22Rv1 (cell line): ENCODE measurements at regions not wholly inside any gene's neighbourhood (a gene's known extent, or its start where the extent isn't known, plus 50 kb on each side); places are given as distances from the start of the nearest gene placed in this dataset.

Experiments
- H3K27ac ChIP-seq: fragments of 450-650 bp; 2 replicates; pipeline ENCODE4 v1.5.1; 2017
- ZFX ChIP-seq: fragments of 450-650 bp; IDR thresholded peaks from 2 replicates; pipeline ENCODE4 v1.6.1; 2017; ENCODE audit warnings: antibody characterized with exemption, borderline replicate concordance
- TF ChIP-seq, protein P1 (sequence below): fragments of 450-650 bp; IDR thresholded peaks from 2 replicates; pipeline ENCODE4 v1.5.1; 2017; ENCODE audit warnings: mild to moderate bottlenecking

DNA sequence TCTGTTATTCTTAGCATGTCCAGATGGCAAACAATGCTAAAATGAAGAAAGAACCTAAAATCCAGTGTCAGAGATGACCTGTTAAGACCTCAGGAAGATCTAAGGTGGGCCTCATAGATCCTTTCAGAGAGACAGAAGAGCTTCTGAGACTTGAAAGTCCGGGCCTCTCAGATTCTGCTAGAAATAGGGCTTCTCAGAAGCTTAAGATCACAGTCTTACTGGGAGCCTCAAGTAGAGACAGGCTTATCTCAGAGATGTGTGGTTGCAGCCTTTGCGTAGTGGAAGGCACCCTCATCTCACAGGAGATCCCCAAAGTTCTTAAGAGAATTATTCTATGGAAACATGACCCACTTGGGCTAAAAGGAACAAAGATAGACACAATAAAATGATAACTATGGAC, 642.8 kb downstream of the TNS3 start:
- no peak overlapping the region for H3K27ac ChIP-seq
- TF ChIP-seq, protein P1, sequence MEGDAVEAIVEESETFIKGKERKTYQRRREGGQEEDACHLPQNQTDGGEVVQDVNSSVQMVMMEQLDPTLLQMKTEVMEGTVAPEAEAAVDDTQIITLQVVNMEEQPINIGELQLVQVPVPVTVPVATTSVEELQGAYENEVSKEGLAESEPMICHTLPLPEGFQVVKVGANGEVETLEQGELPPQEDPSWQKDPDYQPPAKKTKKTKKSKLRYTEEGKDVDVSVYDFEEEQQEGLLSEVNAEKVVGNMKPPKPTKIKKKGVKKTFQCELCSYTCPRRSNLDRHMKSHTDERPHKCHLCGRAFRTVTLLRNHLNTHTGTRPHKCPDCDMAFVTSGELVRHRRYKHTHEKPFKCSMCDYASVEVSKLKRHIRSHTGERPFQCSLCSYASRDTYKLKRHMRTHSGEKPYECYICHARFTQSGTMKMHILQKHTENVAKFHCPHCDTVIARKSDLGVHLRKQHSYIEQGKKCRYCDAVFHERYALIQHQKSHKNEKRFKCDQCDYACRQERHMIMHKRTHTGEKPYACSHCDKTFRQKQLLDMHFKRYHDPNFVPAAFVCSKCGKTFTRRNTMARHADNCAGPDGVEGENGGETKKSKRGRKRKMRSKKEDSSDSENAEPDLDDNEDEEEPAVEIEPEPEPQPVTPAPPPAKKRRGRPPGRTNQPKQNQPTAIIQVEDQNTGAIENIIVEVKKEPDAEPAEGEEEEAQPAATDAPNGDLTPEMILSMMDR: no peak
- TF ChIP-seq ZFX: no peak

GRCh38 chr7:46937826-46938225, 644.1 kb downstream of the TNS3 start:
- TF ChIP-seq ZFX: no peak
- TF ChIP-seq, protein P1: no peak
- no peak overlapping the region for H3K27ac ChIP-seq

DNA sequence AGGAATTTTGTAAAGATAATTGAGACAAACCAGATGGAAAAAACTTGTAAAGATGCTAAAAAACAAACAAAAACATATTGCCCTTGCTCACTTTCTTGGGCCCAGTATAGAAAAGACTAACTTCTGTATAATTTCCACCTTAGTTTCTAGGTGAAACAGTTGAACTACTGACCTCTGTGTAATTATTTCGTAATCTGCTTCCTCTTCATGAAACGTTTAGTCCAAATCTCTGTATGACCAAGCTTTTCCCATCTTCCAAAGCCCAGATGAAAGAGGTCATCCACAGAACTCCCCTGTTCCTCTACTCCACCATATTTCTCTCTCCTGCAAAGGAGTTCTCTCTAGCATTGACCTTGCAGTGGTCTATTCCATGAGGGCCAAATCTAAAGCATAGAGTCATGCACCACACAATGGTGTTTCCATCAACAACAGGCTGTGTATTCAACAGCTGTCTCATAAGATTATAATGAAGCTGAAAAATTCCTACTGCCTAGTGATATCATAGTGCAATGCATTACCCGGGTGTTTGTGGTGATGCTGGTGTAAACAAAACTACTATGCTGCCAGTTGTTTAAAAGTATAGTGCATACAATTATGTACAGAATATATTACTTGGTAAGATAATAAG, 647.6 kb downstream of the TNS3 start:
- no peak overlapping the region for H3K27ac ChIP-seq

DNA sequence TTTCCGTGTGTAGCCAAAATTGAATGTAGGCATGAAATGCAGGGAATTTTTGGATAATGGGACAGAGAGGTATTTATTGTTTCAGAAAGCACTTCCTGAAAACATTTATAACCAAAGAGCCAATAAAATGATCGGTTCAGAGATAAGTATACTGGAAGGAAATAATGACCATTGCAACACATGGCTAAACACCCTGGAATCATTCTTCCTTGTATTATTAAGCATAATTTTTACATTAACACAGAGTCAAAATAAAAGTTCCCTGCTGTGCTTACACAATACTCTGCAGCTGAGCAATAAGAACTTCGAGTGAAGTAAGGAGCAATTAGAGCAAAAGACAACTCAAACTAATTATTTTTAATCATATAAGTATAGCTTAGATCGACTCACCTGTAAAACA, 648.3 kb downstream of the TNS3 start:
- peak overlapping the region; percentile 81 for H3K27ac ChIP-seq
- TF ChIP-seq, protein P1: no peak
- no peak for TF ChIP-seq ZFX

More for the DNA sequence above, 647.6 kb downstream of the TNS3 start:
- TF ChIP-seq ZFX: no peak
- TF ChIP-seq, protein P1: no peak

GRCh38 chr7:46932676-46933424, 649.1 kb downstream of the TNS3 start:
- TF ChIP-seq ZFX: no peak
- TF ChIP-seq, protein P1: peak; percentile 23
- H3K27ac ChIP-seq: peak overlapping the region; percentile 81

GRCh38 chr7:46932306-46932675, 649.6 kb downstream of the TNS3 start:
- no peak for TF ChIP-seq ZFX
- TF ChIP-seq, protein P1: no peak
- H3K27ac ChIP-seq: peak overlapping the region; percentile 81

DNA sequence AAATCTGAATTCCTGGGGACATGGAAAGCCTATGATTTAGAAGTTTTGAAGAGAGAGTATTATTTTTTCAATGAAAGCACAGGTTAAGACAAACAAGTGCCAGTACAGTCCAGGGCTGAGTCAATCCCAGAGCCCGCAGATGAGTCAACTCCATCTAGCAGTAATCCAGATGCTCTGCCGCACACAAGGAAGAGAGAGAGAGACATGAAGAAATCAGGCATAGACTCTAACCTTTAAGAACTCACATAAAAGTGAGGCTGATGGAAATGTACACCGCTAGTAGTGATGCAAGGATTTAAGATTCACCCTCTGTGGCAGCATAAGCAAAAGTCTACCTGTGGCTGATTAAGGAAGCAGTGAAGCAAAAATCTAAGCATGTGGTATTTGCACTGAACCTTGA, 651.5 kb downstream of the TNS3 start:
- H3K27ac ChIP-seq: peak overlapping the region; percentile 81
- no peak for TF ChIP-seq ZFX
- TF ChIP-seq, protein P1: no peak
